ENCODE measurements at regions not wholly inside any gene's neighbourhood (a gene's known extent, or its start where the extent isn't known, plus 50 kb on each side); places are given as distances from the start of the nearest gene placed in this dataset.

- H3K4me1 Mint-ChIP-seq, result no peaks in the 10 kb centered on the region
- DNase-seq (ENCODE audit: low spot score in 2 of 2), result no peak
Measured at GRCh38 chr2:4445821-4446220, 742.4 kb downstream of the DCDC2C start.

GRCh38 chr2:4454907-4455306 lies 751.5 kb downstream of the DCDC2C start:
- Mint-ChIP-seq H3K4me1 (no peaks in the 10 kb centered on the region), H3K4me3 (no peak overlapping the region), H3K9me3 (peaks cover 30% of the 10 kb centered on the region), H3K36me3 (no peaks in the 10 kb centered on the region), H3K27ac (no peak overlapping the region)
- ATAC-seq (no peak), DNase-seq (ENCODE audit: low spot score in 2 of 2) (no peak)

More at GRCh38 chr2:4445821-4446220, 742.4 kb downstream of the DCDC2C start:
- Mint-ChIP-seq H3K27ac (no peak overlapping the region), H3K4me3 (no peak overlapping the region), H3K9me3 (peaks cover 19% of the 10 kb centered on the region), H3K36me3 (no peaks in the 10 kb centered on the region)
- no peak for ATAC-seq

DNA sequence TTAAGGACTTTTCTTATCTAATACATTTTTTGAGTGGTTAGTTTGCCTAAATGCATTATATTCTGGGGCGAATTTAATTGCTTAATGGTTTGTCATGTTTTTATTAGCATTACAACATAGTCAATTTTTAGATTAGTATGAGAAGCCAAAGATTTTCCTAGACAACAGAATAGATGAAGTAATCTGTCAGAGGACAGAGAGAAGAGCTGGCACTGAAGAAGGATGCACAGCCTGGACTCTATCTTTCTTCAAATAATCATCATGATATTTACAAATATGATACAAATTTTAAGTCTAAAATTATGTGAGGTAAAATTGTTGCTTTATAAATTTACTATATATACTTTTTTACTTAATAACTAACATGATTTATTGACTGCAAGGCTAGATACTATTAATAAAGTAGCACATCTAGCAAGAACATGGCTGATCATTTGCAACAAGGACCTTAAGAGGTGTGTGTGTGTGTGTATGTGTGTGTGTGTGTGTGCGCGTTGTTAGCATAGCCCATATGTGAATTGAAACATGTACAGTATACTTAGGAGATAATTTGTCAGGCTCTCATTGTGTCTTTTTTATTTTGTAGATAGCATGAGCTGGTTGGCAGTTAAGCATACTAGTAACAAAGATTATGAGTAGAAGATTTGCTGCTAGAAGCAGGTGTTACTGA lies 752.2 kb downstream of the DCDC2C start:
- Mint-ChIP-seq H3K9me3 (peaks cover 30% of the 10 kb centered on the region), H3K27ac (no peak overlapping the region), H3K4me1 (no peaks in the 10 kb centered on the region), H3K36me3 (no peaks in the 10 kb centered on the region), H3K4me3 (no peak overlapping the region)
- no peak for ATAC-seq
- no peak for DNase-seq (ENCODE audit: low spot score in 2 of 2)

DNA sequence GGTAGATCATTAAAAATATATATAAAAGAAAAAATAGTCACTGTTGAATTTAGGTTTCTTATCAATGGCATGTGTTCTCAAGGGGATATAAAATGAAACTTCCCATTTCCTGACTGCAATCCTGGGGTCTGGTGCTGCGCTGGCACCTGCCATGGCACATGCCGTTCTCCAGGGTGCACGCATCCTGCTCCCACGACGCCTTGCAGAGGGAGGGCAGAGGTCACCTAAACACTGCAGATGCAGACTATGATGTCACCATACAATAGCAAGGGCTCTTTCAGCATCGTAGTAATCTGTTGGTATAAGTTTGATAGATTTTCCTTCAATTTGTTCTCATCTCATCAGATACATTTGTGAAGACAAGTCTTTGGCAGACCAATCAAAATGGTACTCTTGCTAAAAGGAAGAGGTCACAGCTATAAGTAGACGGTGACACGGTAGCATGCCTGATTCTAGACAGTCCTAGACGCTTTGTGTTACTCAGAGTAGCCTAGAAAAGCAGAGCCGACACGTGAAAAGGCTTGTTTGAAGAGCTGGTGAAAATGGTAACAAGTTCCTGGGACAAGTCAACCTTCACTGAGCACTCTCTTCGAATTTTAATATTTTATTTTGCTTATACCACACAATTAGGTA lies 761.4 kb downstream of the DCDC2C start:
- H3K9me3 Mint-ChIP-seq, result peaks cover 21% of the 10 kb centered on the region
- no peak overlapping the region for H3K27ac Mint-ChIP-seq
- no peak for ATAC-seq

DNA sequence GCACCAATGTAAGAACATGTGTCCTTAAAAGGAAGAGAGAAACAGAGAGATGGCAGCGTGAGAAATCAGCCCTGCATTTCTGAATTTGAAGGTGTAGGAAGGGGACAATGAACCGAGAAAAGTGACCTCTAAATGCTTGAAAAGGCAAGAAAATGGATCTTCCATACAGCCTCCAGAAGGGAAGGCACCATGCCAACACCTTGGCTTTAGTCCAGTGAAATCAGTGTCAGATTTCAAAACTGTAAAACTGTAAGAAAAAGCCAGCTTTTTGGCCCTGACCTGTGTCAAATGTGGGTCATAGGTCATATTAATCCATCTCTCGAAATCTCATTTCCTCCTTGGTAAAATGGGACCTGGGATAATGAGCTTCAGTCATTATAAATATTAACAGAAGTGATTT lies 762.3 kb downstream of the DCDC2C start:
- Mint-ChIP-seq H3K4me1 (no peaks in the 10 kb centered on the region), H3K9me3 (peaks cover 23% of the 10 kb centered on the region)

More for the DNA sequence above, 761.4 kb downstream of the DCDC2C start:
- DNase-seq (ENCODE audit: low spot score in 2 of 2), result no peak
- Mint-ChIP-seq H3K4me3 (no peak overlapping the region), H3K36me3 (no peaks in the 10 kb centered on the region), H3K4me1 (no peaks in the 10 kb centered on the region)

GRCh38 chr2:4475618-4476017 lies 772.2 kb downstream of the DCDC2C start:
- no peaks in the 10 kb centered on the region for H3K36me3 Mint-ChIP-seq
- ATAC-seq (no peak), DNase-seq (ENCODE audit: low spot score in 2 of 2) (no peak)
- no peak overlapping the region for H3K4me3 Mint-ChIP-seq
- H3K9me3 Mint-ChIP-seq, result peaks cover 15% of the 10 kb centered on the region
- no peaks in the 10 kb centered on the region for H3K4me1 Mint-ChIP-seq
- no peak overlapping the region for H3K27ac Mint-ChIP-seq

More for the DNA sequence above, 762.3 kb downstream of the DCDC2C start:
- Mint-ChIP-seq H3K27ac (no peak overlapping the region), H3K4me3 (no peak overlapping the region), H3K36me3 (no peaks in the 10 kb centered on the region)
- ATAC-seq (no peak), DNase-seq (ENCODE audit: low spot score in 2 of 2) (no peak)

- peaks cover 22% of the 10 kb centered on the region for H3K9me3 Mint-ChIP-seq
Measured at GRCh38 chr2:4483050-4483449, 779.7 kb downstream of the DCDC2C start.

GRCh38 chr2:4486971-4487370 lies 783.6 kb downstream of the DCDC2C start:
- no peak for ATAC-seq
- no peaks in the 10 kb centered on the region for H3K36me3 Mint-ChIP-seq

More at GRCh38 chr2:4483050-4483449, 779.7 kb downstream of the DCDC2C start:
- DNase-seq (ENCODE audit: low spot score in 2 of 2) (no peak), ATAC-seq (no peak)
- Mint-ChIP-seq H3K4me3 (no peak overlapping the region), H3K4me1 (no peaks in the 10 kb centered on the region), H3K36me3 (no peaks in the 10 kb centered on the region), H3K27ac (no peak overlapping the region)

DNA sequence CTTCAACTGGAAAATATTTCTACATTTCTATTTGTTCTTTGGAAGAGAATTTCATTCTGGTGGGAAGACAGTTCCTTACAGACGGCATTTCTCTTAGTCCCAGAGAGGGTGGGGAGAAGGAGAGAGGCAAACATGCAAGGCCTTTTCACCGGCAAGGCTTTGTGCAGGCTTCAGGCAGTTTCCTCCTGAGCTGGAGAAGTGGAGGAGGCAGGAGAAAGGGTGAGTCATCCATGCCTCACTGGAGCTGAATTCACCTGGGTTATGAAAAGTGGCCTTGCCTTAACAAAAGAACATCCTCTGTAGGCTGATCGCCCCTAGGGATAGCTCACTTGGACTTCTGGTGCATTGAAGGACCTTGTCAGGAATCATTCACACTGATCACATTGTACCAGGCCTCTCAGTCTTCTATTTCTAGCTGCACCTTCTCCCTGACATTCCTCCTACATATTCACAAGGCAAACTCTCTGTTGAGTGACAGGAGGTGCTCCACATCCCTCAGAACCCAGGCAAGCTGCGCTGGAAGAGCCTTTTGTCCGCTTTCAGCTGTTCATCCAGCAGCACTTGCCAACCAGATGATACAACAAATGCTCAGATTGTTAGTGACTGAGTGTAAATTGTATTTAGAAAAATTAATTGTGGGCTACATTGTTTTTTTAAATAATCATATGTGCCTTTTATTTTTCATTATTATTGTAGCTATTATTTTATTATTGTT lies 796.1 kb downstream of the DCDC2C start:
- ATAC-seq (no peak), DNase-seq (ENCODE audit: low spot score in 2 of 2) (no peak)
- Mint-ChIP-seq H3K27ac (no peak overlapping the region), H3K36me3 (no peaks in the 10 kb centered on the region), H3K4me1 (no peaks in the 10 kb centered on the region), H3K9me3 (peaks cover 2% of the 10 kb centered on the region), H3K4me3 (no peak overlapping the region)

More at GRCh38 chr2:4486971-4487370, 783.6 kb downstream of the DCDC2C start:
- H3K27ac Mint-ChIP-seq, result no peak overlapping the region
- H3K9me3 Mint-ChIP-seq, result peaks cover 14% of the 10 kb centered on the region
- no peaks in the 10 kb centered on the region for H3K4me1 Mint-ChIP-seq
- H3K4me3 Mint-ChIP-seq, result no peak overlapping the region
- DNase-seq (ENCODE audit: low spot score in 2 of 2), result no peak

- DNase-seq (ENCODE audit: low spot score in 2 of 2) (no peak), ATAC-seq (no peak)
- Mint-ChIP-seq H3K9me3 (peaks cover 2% of the 10 kb centered on the region), H3K4me1 (no peaks in the 10 kb centered on the region), H3K4me3 (no peak overlapping the region), H3K27ac (no peak overlapping the region), H3K36me3 (no peaks in the 10 kb centered on the region)
Measured at GRCh38 chr2:4501525-4501924, 798.1 kb downstream of the DCDC2C start.

GRCh38 chr2:4502230-4502843 lies 799.0 kb downstream of the DCDC2C start:
- DNase-seq (ENCODE audit: low spot score in 2 of 2), result no peak

DNA sequence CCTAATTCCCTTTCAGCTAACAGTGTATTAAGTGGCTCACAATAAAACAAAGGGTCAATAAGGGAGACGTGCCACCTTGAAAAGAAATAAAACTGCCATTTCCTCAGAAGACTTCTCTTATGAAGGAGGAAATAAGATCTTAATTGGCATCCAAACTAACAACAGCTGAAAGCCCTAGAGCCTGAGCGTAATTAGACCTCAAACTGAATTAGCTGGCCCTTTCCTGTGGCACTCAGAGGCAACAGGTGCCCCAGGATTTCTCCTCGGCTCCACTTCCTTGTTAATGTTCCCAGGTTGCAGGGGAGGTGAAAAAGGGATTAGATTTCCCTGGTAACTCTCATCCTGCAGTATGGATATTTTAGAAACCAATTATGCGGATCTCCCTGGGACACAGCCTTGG lies 804.3 kb downstream of the DCDC2C start:
- no peak overlapping the region for H3K27ac Mint-ChIP-seq
- no peak overlapping the region for H3K4me3 Mint-ChIP-seq
- H3K9me3 Mint-ChIP-seq, result peaks cover 11% of the 10 kb centered on the region
- no peaks in the 10 kb centered on the region for H3K36me3 Mint-ChIP-seq
- DNase-seq (ENCODE audit: low spot score in 2 of 2) (no peak), ATAC-seq (no peak)
- no peaks in the 10 kb centered on the region for H3K4me1 Mint-ChIP-seq

More at GRCh38 chr2:4502230-4502843, 799.0 kb downstream of the DCDC2C start:
- Mint-ChIP-seq H3K36me3 (no peaks in the 10 kb centered on the region), H3K9me3 (peaks cover 4% of the 10 kb centered on the region), H3K4me3 (no peak overlapping the region), H3K4me1 (no peaks in the 10 kb centered on the region), H3K27ac (no peak overlapping the region)
- no peak for ATAC-seq

DNA sequence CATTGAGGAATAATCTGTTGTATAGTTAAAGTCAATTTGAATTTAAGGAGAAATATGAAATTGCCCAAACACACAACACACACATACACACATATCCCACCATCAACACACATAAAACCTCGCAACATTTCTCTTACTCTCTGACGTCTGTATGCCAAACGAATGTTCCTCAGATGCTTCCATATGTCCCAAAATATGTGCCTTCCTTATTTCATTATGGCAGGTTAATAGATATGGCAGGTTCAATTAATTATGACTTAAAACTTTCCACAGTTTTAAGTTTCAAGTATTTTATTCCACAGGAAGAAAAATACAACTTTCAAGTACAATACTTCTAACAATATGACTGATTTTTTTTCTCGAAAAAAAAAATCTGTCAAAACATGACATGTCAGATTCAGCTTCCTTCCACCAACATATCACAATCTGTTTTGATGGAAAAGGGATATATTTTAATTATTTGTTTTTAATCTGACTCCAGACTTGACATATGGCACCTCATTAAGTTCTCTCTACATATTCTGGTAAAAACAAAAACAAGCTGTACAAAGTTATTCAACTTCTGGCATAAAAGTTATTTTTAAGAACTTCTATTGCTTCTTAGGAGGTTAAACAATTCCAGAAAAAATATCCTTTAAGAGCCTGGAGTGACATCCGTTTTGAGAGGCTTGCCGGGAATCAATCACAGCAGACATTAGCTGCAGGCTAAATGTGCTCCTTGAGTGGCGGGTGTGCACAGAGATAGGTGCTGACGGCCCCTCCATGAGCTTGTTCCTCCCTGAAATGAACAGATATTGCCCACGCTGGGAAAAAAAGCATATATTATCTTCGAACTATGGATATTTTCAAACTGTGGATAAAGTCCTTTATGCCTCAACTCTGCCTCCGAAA lies 812.7 kb downstream of the DCDC2C start:
- ATAC-seq (no peak), DNase-seq (ENCODE audit: low spot score in 2 of 2) (no peak)
- Mint-ChIP-seq H3K36me3 (no peaks in the 10 kb centered on the region), H3K27ac (no peak overlapping the region), H3K4me3 (no peak overlapping the region), H3K4me1 (no peaks in the 10 kb centered on the region), H3K9me3 (peaks cover 18% of the 10 kb centered on the region)

- Mint-ChIP-seq H3K27ac (no peak overlapping the region), H3K9me3 (peaks cover 14% of the 10 kb centered on the region), H3K4me3 (no peak overlapping the region), H3K4me1 (no peaks in the 10 kb centered on the region), H3K36me3 (no peaks in the 10 kb centered on the region)
- DNase-seq (ENCODE audit: low spot score in 2 of 2) (no peak), ATAC-seq (no peak)
Measured at GRCh38 chr2:4518596-4518995, 815.2 kb downstream of the DCDC2C start.
